Epithelial cell of esophagus (primary cell): ENCODE measurements at regions not wholly inside any gene's neighbourhood (a gene's known extent, or its start where the extent isn't known, plus 50 kb on each side); places are given as distances from the start of the nearest gene placed in this dataset.

Experiments used
- DNase-seq: peaks from one replicate; pipeline ENCODE4 v3.0.0; 2010; ENCODE audit warnings: low read depth
- H3K4me3 ChIP-seq: 2 replicates; pipeline ENCODE4 v1.5.1; 2011; ENCODE audit warnings: mild to moderate bottlenecking, low read length, control low read depth
- CTCF ChIP-seq: IDR thresholded peaks from 2 replicates; pipeline ENCODE4 v1.5.1; 2011; ENCODE audit warnings: low read depth, mild to moderate bottlenecking, low read length, control low read depth, inconsistent platforms; ENCODE audit not compliant: insufficient read depth; ENCODE audit errors: missing control alignments

- DNase-seq = no peak
- TF ChIP-seq CTCF = no peak
- H3K4me3 ChIP-seq = no peak overlapping the region
Observed at GRCh38 chr16:9677301-9677653, 505.0 kb downstream of the GRIN2A start.

DNA sequence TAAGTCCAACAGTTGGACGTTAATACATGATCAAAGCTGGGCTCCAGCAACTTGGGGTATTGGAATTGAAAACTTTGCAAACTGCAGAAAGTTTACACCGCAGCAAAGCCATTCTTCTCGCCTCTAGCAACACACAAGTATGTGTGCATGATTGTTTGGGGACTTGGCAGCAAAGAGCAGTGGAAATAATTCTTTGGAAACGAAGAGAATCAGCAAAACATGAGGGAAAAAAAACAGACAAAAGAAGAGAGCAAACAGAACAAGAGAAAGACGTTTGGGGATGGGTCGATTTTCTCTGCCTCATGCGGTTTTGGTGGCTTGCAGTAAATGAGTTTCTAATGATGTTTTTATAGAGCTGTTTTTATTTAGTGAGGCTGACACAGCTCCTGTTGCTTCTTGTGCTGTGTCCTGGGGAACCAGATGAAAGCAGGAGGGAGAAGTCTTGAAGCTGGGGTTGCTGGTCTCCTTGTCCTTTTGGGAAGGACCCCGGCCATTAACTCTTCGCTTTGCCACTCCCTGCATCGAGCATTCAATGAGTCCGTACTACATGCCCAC is 502.9 kb downstream of the GRIN2A start:
- no peak overlapping the region for H3K4me3 ChIP-seq
- no peak for TF ChIP-seq CTCF
- DNase-seq = no peak

DNA sequence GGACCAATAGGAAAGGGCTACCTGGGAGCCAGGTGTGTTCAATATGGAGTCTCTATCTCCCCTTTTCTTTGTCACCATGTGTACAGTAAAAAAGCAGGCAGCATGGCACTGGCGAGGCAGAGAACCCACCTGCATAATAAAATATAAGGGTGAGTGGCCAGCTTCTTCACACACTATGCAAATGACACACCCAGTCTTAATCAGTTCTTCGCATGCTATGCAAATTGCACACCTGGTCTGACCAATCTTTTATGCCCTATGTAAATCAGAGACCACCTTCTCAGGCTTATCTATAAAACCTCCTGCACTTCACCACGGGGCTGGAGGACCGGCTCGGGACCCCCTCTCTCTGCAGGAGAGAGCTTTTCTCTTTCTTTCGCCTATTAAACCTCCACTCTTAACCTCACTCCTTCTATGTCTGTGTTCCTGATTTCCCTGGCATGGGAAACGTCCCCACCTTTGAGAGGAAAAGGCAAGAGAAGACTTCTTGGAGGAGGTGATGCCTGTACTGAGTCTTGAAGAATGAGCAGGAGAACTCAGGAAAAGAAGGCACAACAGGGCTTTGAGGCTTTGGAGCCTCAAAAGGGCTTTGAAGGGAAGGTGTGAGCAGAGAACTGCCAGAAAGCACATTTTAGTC is 502.1 kb downstream of the GRIN2A start:
- DNase-seq = no peak
- H3K4me3 ChIP-seq = no peak overlapping the region
- no peak for TF ChIP-seq CTCF

- no peak for TF ChIP-seq CTCF
- DNase-seq = no peak
Observed at GRCh38 chr16:9680968-9681367, 501.3 kb downstream of the GRIN2A start.

DNA sequence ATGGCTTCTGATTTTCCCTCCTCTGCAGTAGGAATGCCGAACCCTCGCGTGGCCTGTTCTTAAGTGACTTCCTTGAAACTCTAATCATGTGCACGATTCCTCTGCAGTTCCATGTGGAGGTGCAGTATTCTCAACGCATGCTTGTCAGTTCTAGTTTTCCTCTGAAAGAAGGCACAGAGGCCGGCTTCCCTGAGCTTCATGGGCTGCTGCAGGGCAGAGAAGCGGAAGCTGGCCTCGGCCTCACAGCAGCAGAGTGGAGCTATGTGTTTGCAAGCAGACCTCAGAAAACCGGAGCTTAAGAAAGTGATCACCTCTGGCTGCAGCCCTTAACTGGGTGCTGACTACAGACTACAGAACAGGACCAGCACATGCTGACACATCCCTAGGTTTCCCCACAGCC is 500.7 kb downstream of the GRIN2A start:
- no peak overlapping the region for H3K4me3 ChIP-seq
- no peak for DNase-seq
- TF ChIP-seq CTCF = no peak

More at GRCh38 chr16:9680968-9681367, 501.3 kb downstream of the GRIN2A start:
- no peak overlapping the region for H3K4me3 ChIP-seq

GRCh38 chr16:9682320-9682719 is 499.9 kb downstream of the GRIN2A start:
- TF ChIP-seq CTCF = no peak
- H3K4me3 ChIP-seq = no peak overlapping the region

GRCh38 chr16:9683677-9684076 is 498.6 kb downstream of the GRIN2A start:
- no peak for TF ChIP-seq CTCF

More at GRCh38 chr16:9682320-9682719, 499.9 kb downstream of the GRIN2A start:
- no peak for DNase-seq

More at GRCh38 chr16:9683677-9684076, 498.6 kb downstream of the GRIN2A start:
- H3K4me3 ChIP-seq = no peak overlapping the region
- no peak for DNase-seq
